Transverse colon (tissue), 4 donors: ENCODE measurements at regions not wholly inside any gene's neighbourhood (a gene's known extent, or its start where the extent isn't known, plus 50 kb on each side); places are given as distances from the start of the nearest gene placed in this dataset.
"Not testable (repeated sequence)": the region's sequence is repeated elsewhere in the genome, so short reads cannot be mapped to it uniquely, and the experiment has no call there.

ENCODE experiments used
- CTCF ChIP-seq, 5 experiments: fragments of 200-600 bp in 3 of 5; fragments of 450-650 bp in 2 of 5; sonication (generic) in 3 of 5; IDR thresholded peaks; 1 replicate in 2 of 5; 2 replicates in 3 of 5; pipeline ENCODE4 v1.5.1; 2016 to 2017; ENCODE audit warnings: antibody characterized with exemption in 5 of 5, inconsistent platforms in 3 of 5, mild to moderate bottlenecking in 2 of 5, moderate library complexity in 1 of 5
- POLR2A ChIP-seq: fragments of 450-650 bp; IDR thresholded peaks from one replicate; pipeline ENCODE4 v1.6.1; 2016; ENCODE audit warnings: antibody characterized with exemption, mild to moderate bottlenecking, moderate library complexity
- POLR2AphosphoS5 ChIP-seq, 3 donors: sonication (generic); formaldehyde crosslinking; IDR thresholded peaks; one replicate each; pipeline ENCODE4 v1.6.1; 2016; ENCODE audit warnings: antibody characterized with exemption in 3 of 3

DNA sequence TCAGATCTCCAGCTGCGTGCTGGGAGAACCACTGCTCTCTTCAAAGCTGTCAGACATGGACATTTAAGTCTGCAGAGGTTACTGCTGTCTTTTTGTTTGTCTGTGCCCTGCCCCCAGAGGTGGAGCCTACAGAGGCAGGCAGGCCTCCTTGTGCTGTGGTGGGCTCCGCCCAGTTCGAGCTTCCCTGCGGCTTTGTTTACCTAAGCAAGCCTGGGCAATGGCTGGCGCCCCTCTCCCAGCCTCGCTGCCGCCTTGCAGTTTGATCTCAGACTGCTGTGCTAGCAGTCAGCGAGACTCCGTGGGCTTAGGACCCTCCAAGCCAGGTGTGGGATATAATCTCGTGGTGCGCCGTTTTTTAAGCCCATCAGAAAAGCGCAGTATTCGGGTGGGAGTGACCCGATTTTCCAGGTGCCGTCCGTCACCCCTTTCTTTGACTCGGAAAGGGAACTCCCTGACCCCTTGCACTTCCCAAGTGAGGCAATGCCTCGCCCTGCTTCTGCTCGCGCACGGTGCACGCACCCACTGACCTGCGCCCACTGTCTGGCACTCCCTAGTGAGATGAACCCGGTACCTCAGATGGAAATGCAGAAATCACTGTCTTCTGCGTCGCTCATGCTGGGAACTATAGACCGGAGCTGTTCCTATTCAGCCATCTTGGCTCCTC, 189.6 kb upstream of the MAD2L1 start:
- not testable (repeated sequence) for TF ChIP-seq CTCF (IDR thresholded peaks at IDR 0.05); POLR2A; POLR2AphosphoS5 (IDR thresholded peaks at IDR 0.05)
